HEK293 (cell line): ENCODE measurements at regions not wholly inside any gene's neighbourhood (a gene's known extent, or its start where the extent isn't known, plus 50 kb on each side); places are given as distances from the start of the nearest gene placed in this dataset.

Experiments used
- ZBTB7A ChIP-seq: fragments of 450-650 bp; formaldehyde crosslinking; IDR thresholded peaks from 2 replicates; pipeline ENCODE4 v1.5.1; 2016; ENCODE audit warnings: low read depth, missing biosample characterization, missing genetic modification characterization
- TF ChIP-seq, protein P1 (sequence below): fragments of 450-650 bp; formaldehyde crosslinking; IDR thresholded peaks from 2 replicates; pipeline ENCODE4 v1.5.1; 2016; ENCODE audit warnings: missing biosample characterization, missing genetic modification characterization

DNA sequence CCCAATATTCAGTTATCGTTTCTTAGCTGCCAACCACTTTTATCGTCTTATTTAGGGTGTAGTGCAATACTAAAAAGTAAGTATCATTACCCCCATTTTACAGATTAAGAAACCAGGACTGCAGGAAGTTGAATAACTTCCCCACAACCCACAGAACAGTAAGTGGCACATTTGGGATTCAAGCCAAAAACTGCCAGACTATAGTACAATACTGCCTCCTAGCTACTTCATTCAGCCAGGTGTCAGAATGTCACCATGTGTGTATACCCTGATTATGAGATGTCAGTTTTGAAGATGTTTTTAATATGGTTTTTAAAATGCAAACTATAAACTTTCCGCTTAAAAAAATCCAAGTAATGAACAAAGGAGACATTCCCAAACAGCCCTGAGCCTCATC, 74.2 kb upstream of the PROK2 start:
- TF ChIP-seq ZBTB7A (tag by site-specific recombination), result no peak
- TF ChIP-seq, protein P1, sequence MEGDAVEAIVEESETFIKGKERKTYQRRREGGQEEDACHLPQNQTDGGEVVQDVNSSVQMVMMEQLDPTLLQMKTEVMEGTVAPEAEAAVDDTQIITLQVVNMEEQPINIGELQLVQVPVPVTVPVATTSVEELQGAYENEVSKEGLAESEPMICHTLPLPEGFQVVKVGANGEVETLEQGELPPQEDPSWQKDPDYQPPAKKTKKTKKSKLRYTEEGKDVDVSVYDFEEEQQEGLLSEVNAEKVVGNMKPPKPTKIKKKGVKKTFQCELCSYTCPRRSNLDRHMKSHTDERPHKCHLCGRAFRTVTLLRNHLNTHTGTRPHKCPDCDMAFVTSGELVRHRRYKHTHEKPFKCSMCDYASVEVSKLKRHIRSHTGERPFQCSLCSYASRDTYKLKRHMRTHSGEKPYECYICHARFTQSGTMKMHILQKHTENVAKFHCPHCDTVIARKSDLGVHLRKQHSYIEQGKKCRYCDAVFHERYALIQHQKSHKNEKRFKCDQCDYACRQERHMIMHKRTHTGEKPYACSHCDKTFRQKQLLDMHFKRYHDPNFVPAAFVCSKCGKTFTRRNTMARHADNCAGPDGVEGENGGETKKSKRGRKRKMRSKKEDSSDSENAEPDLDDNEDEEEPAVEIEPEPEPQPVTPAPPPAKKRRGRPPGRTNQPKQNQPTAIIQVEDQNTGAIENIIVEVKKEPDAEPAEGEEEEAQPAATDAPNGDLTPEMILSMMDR (tag by site-specific recombination), result no peak
